ENCODE measurements at regions not wholly inside any gene's neighbourhood (a gene's known extent, or its start where the extent isn't known, plus 50 kb on each side); places are given as distances from the start of the nearest gene placed in this dataset.
A peak's percentile ranks its signal among the peaks of the same experiment; 100 is the strongest.

- H3K27me3 ChIP-seq: no peaks in the 10 kb centered on the region
- no peak overlapping the region for H3K27ac ChIP-seq
- no peak for DNase-seq (ENCODE audit: low spot score in 2 of 2)
- H3K4me3 ChIP-seq: no peak overlapping the region
- no peaks in the 10 kb centered on the region for H3K9me3 ChIP-seq
- H3K36me3 ChIP-seq: no peaks in the 10 kb centered on the region
- no peak for TF ChIP-seq POLR2AphosphoS5 (IDR thresholded peaks at IDR 0.05)
- no peak for TF ChIP-seq POLR2A (IDR thresholded peaks at IDR 0.05)
- TF ChIP-seq CTCF (IDR thresholded peaks at IDR 0.05): no peak
- no peaks in the 10 kb centered on the region for H3K4me1 ChIP-seq
- intact Hi-C loops (cut with DNase I; ENCODE audit: low total_unique reads): no loop called here
Measured at GRCh38 chr1:157364612-157365011, 187.7 kb downstream of the FCRL5 start.

- Histone ChIP-seq H3K27ac (no peak overlapping the region), H3K4me1 (no peaks in the 10 kb centered on the region), H3K36me3 (no peaks in the 10 kb centered on the region), H3K27me3 (no peaks in the 10 kb centered on the region), H3K9me3 (no peaks in the 10 kb centered on the region), H3K4me3 (no peak overlapping the region)
- TF ChIP-seq POLR2A (IDR thresholded peaks at IDR 0.05): no peak
- no peak for TF ChIP-seq POLR2AphosphoS5 (IDR thresholded peaks at IDR 0.05)
- peak in 1 of 3 donors; percentile 24 for TF ChIP-seq CTCF (IDR thresholded peaks at IDR 0.05)
- intact Hi-C loops (cut with DNase I; ENCODE audit: low total_unique reads): no loop called here
- DNase-seq (ENCODE audit: low spot score in 2 of 2): no peak
Measured at GRCh38 chr1:157363660-157364140, 188.6 kb downstream of the FCRL5 start.

GRCh38 chr1:157360023-157360390 is 192.3 kb downstream of the FCRL5 start:
- DNase-seq (ENCODE audit: low spot score in 2 of 2): no peak
- H3K27me3 ChIP-seq: no peaks in the 10 kb centered on the region
- no peak overlapping the region for H3K27ac ChIP-seq
- H3K36me3 ChIP-seq: no peaks in the 10 kb centered on the region
- no peaks in the 10 kb centered on the region for H3K9me3 ChIP-seq
- H3K4me1 ChIP-seq: no peaks in the 10 kb centered on the region
- no peak overlapping the region for H3K4me3 ChIP-seq
- TF ChIP-seq POLR2AphosphoS5 (IDR thresholded peaks at IDR 0.05) (no peak), POLR2A (IDR thresholded peaks at IDR 0.05) (no peak), CTCF (IDR thresholded peaks at IDR 0.05) (no peak)
- intact Hi-C loops (cut with DNase I; ENCODE audit: low total_unique reads): no loop called here

GRCh38 chr1:157359314-157360022 is 192.8 kb downstream of the FCRL5 start:
- Histone ChIP-seq H3K27me3 (no peaks in the 10 kb centered on the region), H3K27ac (no peak overlapping the region), H3K4me1 (no peaks in the 10 kb centered on the region), H3K9me3 (no peaks in the 10 kb centered on the region), H3K4me3 (no peak overlapping the region), H3K36me3 (no peaks in the 10 kb centered on the region)
- no peak for DNase-seq (ENCODE audit: low spot score in 2 of 2)
- TF ChIP-seq CTCF (IDR thresholded peaks at IDR 0.05) (no peak), POLR2A (IDR thresholded peaks at IDR 0.05) (no peak), POLR2AphosphoS5 (IDR thresholded peaks at IDR 0.05) (no peak)
- intact Hi-C loops (cut with DNase I; ENCODE audit: low total_unique reads): no loop called here

GRCh38 chr1:157357111-157357510 is 195.2 kb downstream of the FCRL5 start:
- H3K27me3 ChIP-seq: no peaks in the 10 kb centered on the region

More at GRCh38 chr1:157357111-157357510, 195.2 kb downstream of the FCRL5 start:
- no peaks in the 10 kb centered on the region for H3K36me3 ChIP-seq
- TF ChIP-seq CTCF (IDR thresholded peaks at IDR 0.05) (no peak), POLR2A (IDR thresholded peaks at IDR 0.05) (no peak), POLR2AphosphoS5 (IDR thresholded peaks at IDR 0.05) (no peak)
- intact Hi-C loops (cut with DNase I; ENCODE audit: low total_unique reads): no loop called here
- H3K4me1 ChIP-seq: no peaks in the 10 kb centered on the region
- H3K4me3 ChIP-seq: no peak overlapping the region
- H3K27ac ChIP-seq: no peak overlapping the region
- no peaks in the 10 kb centered on the region for H3K9me3 ChIP-seq
- DNase-seq (ENCODE audit: low spot score in 2 of 2): no peak

Measured in breast epithelium (tissue), 4 donors.